DOHH2 (cell line): ENCODE measurements at regions not wholly inside any gene's neighbourhood (a gene's known extent, or its start where the extent isn't known, plus 50 kb on each side); places are given as distances from the start of the nearest gene placed in this dataset.

Source experiments
- EZH2phosphoT487 ChIP-seq: fragments of 200-600 bp; sonication (generic); IDR thresholded peaks from 2 replicates; pipeline ENCODE4 v1.6.1; 2017; ENCODE audit warnings: borderline replicate concordance, mild to moderate bottlenecking, antibody characterized with exemption, low read length, moderate library complexity, mixed read lengths
- TF ChIP-seq, protein P1 (sequence below): fragments of 200-600 bp; sonication (generic); IDR thresholded peaks from one replicate; pipeline ENCODE4 v1.5.1; 2014; ENCODE audit warnings: antibody characterized with exemption, mild to moderate bottlenecking, low read depth, low read length; ENCODE audit not compliant: poor library complexity, severe bottlenecking

DNA sequence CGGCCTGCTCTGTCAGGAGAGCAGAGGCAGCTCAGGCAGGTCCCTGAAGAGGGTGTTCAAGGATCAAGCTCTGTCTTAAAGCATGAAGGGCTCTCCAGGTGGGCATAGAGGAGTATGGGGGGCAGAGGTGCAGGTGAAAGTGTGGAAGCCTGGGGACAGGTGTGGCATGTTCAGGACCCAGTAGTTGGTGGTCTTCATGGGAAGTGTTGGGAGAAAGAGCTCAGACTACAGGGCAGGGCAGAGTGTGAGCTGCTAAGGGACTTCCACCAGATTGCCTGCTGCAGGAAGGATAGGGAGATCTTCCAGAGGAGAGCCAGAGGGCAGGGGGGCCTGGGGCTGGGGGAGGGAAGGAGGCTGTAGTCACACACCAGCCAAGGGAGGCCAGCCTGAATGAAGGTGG lies 156.5 kb upstream of the GDF10 start:
- TF ChIP-seq, protein P1, sequence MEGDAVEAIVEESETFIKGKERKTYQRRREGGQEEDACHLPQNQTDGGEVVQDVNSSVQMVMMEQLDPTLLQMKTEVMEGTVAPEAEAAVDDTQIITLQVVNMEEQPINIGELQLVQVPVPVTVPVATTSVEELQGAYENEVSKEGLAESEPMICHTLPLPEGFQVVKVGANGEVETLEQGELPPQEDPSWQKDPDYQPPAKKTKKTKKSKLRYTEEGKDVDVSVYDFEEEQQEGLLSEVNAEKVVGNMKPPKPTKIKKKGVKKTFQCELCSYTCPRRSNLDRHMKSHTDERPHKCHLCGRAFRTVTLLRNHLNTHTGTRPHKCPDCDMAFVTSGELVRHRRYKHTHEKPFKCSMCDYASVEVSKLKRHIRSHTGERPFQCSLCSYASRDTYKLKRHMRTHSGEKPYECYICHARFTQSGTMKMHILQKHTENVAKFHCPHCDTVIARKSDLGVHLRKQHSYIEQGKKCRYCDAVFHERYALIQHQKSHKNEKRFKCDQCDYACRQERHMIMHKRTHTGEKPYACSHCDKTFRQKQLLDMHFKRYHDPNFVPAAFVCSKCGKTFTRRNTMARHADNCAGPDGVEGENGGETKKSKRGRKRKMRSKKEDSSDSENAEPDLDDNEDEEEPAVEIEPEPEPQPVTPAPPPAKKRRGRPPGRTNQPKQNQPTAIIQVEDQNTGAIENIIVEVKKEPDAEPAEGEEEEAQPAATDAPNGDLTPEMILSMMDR: no peak
- TF ChIP-seq EZH2phosphoT487: no peak
